Activated T-helper 2 cell treated with anti-CD3 and anti-CD28 coated beads, Interferon-gamma antibody, Interleukin-2, Interleukin-4, amounts not matched to agents 10 μg/mL and 5 μg/mL and 100 μg/mL, durations not matched to agents 14 hours and 24 hours and 36 hours (primary cell): ENCODE measurements at regions not wholly inside any gene's neighbourhood (a gene's known extent, or its start where the extent isn't known, plus 50 kb on each side); places are given as distances from the start of the nearest gene placed in this dataset.

ENCODE experiments used
- DNase-seq: peaks from one replicate; pipeline ENCODE4 v3.0.0; 2021; ENCODE audit warnings: low spot score
- H3K27ac Mint-ChIP-seq: one replicate; pipeline ENCODE4 v1.8.0; 2021; ENCODE audit warnings: mixed read lengths
- H3K27me3 Mint-ChIP-seq: one replicate; pipeline ENCODE4 v1.8.0; 2021; ENCODE audit warnings: low read depth, mixed read lengths
- H3K36me3 Mint-ChIP-seq: one replicate; pipeline ENCODE4 v1.8.0; 2021; ENCODE audit warnings: low read depth, mixed read lengths
- H3K4me1 Mint-ChIP-seq: one replicate; pipeline ENCODE4 v1.8.0; 2021; ENCODE audit warnings: low read depth, mixed read lengths
- H3K4me3 Mint-ChIP-seq: one replicate; pipeline ENCODE4 v1.8.0; 2021; ENCODE audit warnings: low read depth, mild to moderate bottlenecking, moderate library complexity, mixed read lengths
- H3K9me3 Mint-ChIP-seq: one replicate; pipeline ENCODE4 v1.8.0; 2021; ENCODE audit warnings: mixed read lengths
- intact Hi-C: fragments of 100-400 bp; cut with micrococcal nuclease; formaldehyde crosslinking; loops from one replicate; pipeline ENCODE4 v1.15.1; 2023

DNA sequence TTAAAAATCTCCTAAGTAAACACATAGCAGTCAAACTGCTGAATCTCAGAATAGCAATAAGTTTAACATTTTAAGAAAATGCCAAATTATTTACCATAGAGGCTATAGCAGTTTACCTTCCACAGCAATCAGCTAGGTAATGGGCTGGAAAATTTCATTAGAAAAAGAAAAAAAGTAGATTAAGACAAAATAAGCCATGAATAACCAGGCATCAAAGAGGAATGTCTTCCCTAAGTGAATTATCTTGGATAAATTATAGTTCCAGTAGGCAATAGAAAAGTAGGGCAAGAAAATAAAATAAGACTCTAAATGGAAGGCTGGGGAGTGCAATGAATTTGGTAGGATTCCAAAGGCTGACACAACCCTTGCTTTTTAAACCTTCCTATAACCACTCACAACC lies 722.8 kb downstream of the TRAM1L1 start:
- Mint-ChIP-seq H3K4me3 (no peak overlapping the region), H3K4me1 (no peaks in the 10 kb centered on the region), H3K9me3 (no peaks in the 10 kb centered on the region), H3K36me3 (no peaks in the 10 kb centered on the region), H3K27ac (no peak overlapping the region), H3K27me3 (no peaks in the 10 kb centered on the region)
- no peak for DNase-seq
- intact Hi-C loops: no loop called here

DNA sequence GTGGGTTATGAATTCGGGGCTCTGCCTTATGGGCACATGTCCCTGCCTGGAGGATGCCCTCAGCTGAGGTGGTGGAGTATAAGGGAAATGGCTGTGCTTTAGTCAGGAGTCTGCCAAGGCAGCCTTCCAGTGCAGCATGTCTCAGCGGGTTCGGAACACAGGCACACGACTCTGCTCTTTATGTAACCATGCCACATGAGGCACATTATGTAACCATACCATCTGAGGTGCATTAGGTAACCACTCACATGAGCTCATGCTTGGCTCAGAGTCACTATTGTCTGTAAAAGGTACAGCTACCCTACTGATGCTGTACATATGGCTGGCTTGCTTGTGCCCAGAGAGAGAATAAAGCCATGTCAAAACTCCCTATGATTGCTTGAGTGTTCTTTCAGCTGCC lies 723.6 kb downstream of the TRAM1L1 start:
- H3K4me3 Mint-ChIP-seq: no peak overlapping the region
- intact Hi-C loops: no loop called here
- H3K9me3 Mint-ChIP-seq: no peaks in the 10 kb centered on the region
- no peak for DNase-seq
- no peaks in the 10 kb centered on the region for H3K4me1 Mint-ChIP-seq
- no peaks in the 10 kb centered on the region for H3K27me3 Mint-ChIP-seq
- no peak overlapping the region for H3K27ac Mint-ChIP-seq
- H3K36me3 Mint-ChIP-seq: no peaks in the 10 kb centered on the region

DNA sequence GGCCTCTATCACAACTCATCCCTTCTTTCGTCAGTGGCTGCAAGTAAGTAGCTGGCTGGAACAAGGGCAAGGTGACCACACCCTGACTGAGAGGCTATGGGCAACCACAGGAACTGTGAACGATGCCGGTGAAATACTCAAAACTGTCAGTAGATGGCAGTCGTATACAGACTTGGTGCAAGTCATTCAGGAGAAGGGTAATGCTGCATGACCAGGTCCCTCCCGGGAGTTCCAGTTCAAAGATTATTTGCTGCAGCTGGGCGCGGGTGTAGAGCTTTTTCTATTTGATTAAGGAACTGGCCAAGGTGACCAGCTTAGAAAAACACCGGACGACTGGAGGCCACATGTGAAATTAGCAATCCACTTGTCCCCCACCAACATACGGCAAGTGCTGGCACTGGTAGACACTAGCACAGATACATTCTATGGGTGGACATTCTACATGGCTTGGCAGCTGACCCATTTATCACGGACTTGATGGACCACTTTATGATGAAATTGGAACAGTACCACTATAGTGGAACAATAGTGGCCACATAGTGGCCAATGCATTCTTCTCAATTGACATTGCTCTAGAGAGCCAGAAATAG lies 726.6 kb downstream of the TRAM1L1 start:
- H3K4me1 Mint-ChIP-seq: no peaks in the 10 kb centered on the region
- no peak overlapping the region for H3K4me3 Mint-ChIP-seq
- H3K36me3 Mint-ChIP-seq: no peaks in the 10 kb centered on the region
- no peaks in the 10 kb centered on the region for H3K9me3 Mint-ChIP-seq
- DNase-seq: peak; percentile 38
- no peak overlapping the region for H3K27ac Mint-ChIP-seq
- intact Hi-C loops: no loop called here
- H3K27me3 Mint-ChIP-seq: no peaks in the 10 kb centered on the region

DNA sequence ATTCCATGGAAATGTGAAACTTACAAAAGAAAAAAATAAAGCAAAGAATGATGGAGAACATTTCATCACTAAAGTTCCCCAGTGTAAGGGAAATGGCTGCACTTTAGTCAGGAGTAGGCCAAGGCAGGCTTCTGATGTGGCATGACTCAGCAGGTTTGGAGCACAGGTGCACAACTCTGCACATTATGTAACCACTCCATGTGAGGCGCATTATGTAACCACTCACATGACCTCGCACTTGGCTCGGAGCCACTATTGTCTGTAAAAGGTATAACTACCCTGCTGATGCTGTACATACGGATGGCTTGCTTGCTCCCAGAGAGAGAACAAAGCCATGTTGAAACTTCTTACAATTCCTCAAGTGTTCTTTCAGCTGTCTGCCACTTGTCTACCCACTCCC lies 727.6 kb downstream of the TRAM1L1 start:
- intact Hi-C loops: no loop called here
- Mint-ChIP-seq H3K27me3 (no peaks in the 10 kb centered on the region), H3K36me3 (no peaks in the 10 kb centered on the region), H3K27ac (no peak overlapping the region), H3K4me1 (no peaks in the 10 kb centered on the region), H3K4me3 (no peak overlapping the region), H3K9me3 (no peaks in the 10 kb centered on the region)
- DNase-seq: no peak

DNA sequence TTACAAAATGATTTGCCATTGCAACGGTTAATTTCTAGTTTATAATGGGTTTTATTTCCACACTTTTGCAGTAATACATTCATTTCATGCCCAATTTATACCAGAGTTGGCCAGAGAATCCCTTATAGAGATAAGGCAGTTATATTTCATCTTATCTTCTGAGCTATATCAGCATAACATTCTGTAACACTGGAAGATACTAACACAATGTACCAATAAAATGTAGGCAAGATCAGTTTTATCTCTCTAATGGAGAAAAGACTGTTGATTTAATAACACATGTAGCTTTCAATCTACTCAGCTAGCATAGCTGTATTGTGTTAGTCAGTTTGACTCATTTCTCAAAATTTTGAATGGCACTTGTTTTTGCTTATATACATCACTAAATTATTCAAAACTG lies 738.6 kb downstream of the TRAM1L1 start:
- Mint-ChIP-seq H3K27me3 (no peaks in the 10 kb centered on the region), H3K36me3 (no peaks in the 10 kb centered on the region), H3K9me3 (no peaks in the 10 kb centered on the region), H3K4me1 (no peaks in the 10 kb centered on the region), H3K27ac (no peak overlapping the region), H3K4me3 (no peak overlapping the region)
- intact Hi-C loops: no loop called here
- no peak for DNase-seq

DNA sequence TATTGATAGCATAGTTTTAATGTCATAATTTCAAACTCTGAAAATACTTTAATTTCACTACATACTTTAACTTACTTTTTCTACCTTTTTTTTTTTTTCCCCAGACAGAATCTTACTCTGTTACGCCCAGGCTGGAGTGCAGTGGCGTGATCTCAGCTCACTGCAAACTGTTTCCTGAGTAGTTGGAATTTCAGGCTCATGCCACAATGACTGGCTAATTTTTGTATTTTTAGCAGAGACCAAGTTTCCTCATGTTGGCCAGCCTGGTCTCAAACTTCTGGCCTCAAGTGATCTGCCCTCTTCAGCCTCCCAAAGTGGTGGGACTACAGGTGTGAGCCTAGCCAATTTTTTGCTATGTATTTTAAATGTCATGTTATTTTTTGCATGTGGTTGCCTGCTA lies 741.6 kb downstream of the TRAM1L1 start:
- Mint-ChIP-seq H3K27ac (no peak overlapping the region), H3K9me3 (no peaks in the 10 kb centered on the region), H3K4me3 (no peak overlapping the region), H3K27me3 (no peaks in the 10 kb centered on the region), H3K4me1 (no peaks in the 10 kb centered on the region), H3K36me3 (no peaks in the 10 kb centered on the region)
- intact Hi-C loops: no loop called here
- DNase-seq: no peak

DNA sequence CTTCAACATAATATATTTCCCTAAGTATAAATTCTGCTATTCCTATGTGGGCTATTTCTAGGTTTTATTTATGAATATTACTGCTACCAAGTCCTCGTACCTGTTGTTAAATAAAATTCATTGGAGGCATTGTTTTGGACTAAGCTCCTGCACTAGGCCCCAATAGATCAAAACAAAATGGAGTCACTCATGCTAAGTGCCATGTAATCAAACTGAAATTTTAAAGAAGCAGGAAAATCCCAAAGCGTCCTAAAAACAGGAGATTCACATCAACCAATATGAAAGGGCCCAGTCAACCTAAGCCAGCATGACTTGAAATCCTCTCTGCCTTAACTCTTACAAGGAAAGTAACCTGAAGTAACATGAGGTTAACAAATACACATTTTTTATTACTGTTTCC lies 743.2 kb downstream of the TRAM1L1 start:
- Mint-ChIP-seq H3K4me1 (no peaks in the 10 kb centered on the region), H3K27me3 (no peaks in the 10 kb centered on the region), H3K4me3 (no peak overlapping the region), H3K9me3 (no peaks in the 10 kb centered on the region), H3K27ac (no peak overlapping the region), H3K36me3 (no peaks in the 10 kb centered on the region)
- DNase-seq: no peak
- intact Hi-C loops: no loop called here

DNA sequence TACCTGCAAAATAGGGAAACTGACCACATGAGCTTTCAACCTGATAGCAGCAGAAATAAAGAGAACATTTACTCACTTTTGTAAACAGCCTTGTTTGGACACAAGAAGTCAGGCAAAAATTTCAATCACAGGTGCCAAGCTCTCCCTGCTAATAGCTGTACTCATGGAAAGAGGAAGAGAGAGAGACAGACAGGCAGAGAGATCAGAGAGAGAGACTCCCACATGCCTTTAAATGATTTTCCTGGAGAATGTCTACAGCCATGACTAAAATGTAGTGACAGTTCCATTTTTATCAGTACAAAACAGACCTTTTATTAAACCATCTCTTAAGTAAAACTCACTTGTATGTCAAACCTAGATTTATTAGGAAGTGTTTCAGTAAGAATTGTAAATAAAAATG lies 752.9 kb downstream of the TRAM1L1 start:
- Mint-ChIP-seq H3K27me3 (no peaks in the 10 kb centered on the region), H3K9me3 (no peaks in the 10 kb centered on the region), H3K4me3 (no peak overlapping the region), H3K36me3 (no peaks in the 10 kb centered on the region), H3K4me1 (no peaks in the 10 kb centered on the region), H3K27ac (no peak overlapping the region)
- no peak for DNase-seq
- intact Hi-C loops: no loop called here

DNA sequence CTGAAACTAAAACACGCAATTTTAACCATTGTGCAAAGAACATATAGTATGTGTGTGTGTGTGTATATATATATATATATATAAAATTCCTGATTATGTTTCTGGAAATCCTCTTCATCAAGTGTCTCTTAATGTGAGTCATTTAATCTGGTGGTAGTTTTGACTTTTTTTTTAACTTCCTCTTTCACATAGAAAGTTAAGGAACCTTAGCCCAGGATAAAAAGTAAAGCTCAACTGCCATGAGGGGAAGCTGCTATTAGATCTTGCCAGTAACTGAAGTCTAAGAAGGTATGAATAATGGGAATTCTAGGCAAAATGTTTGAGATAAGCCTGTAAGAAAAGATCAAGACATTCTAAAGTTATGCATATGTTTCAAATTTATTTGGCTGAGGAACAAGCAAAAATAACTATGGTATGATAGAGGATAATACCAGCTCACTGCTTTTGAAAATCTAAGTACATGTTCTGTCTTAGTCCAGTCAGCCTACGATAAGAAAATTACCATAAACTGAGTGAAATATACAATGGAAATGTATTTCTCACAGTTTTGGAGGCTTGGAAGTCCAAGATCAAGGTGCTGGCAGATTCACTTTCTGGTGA lies 757.0 kb downstream of the TRAM1L1 start:
- H3K27ac Mint-ChIP-seq: no peak overlapping the region
- H3K4me1 Mint-ChIP-seq: no peaks in the 10 kb centered on the region
- H3K36me3 Mint-ChIP-seq: no peaks in the 10 kb centered on the region
- no peaks in the 10 kb centered on the region for H3K9me3 Mint-ChIP-seq
- intact Hi-C loops: no loop called here
- no peak for DNase-seq
- no peak overlapping the region for H3K4me3 Mint-ChIP-seq
- no peaks in the 10 kb centered on the region for H3K27me3 Mint-ChIP-seq

DNA sequence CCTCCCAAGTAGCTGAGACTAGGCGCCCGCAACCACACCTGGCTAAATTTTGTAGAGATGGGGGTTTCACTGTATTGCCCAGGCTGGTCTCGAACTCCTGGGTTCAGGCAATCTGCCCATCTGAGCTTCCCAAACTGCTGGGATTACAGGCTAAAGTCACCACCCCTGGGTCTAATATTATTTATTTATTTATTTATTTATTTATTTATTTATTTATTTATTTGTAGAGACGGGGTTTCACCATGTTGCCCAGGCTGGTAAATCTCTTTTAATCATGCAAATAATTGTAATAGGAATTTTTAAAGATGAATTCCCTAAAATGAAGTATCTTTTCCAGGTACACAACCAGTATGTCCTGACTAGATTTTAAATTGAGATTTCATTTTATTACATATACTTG lies 761.8 kb downstream of the TRAM1L1 start:
- DNase-seq: no peak
- intact Hi-C loops: no loop called here
- Mint-ChIP-seq H3K27ac (no peak overlapping the region), H3K9me3 (no peaks in the 10 kb centered on the region), H3K4me1 (no peaks in the 10 kb centered on the region), H3K36me3 (no peaks in the 10 kb centered on the region), H3K4me3 (no peak overlapping the region), H3K27me3 (no peaks in the 10 kb centered on the region)

DNA sequence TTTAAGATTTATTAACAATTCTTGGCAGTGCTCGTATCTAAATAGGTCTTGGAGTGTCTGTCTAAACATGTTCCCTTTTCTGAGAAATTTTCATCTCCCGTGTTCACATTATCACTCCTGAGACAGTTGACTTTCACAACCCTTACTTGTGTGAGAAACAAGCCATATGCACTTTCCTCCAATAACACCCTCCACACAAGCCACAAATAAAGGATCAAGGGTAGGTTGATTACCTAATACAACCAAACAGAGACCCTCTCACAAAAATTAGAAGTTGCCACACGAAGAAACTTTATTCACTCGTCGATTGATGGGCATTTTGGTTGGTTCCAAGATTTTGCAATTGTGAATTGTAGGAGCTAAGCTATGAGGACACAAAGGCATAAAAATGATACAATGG lies 763.9 kb downstream of the TRAM1L1 start:
- no peak overlapping the region for H3K27ac Mint-ChIP-seq
- H3K4me1 Mint-ChIP-seq: no peaks in the 10 kb centered on the region
- no peaks in the 10 kb centered on the region for H3K27me3 Mint-ChIP-seq
- DNase-seq: no peak
- H3K36me3 Mint-ChIP-seq: no peaks in the 10 kb centered on the region
- intact Hi-C loops: no loop called here
- H3K4me3 Mint-ChIP-seq: no peak overlapping the region
- no peaks in the 10 kb centered on the region for H3K9me3 Mint-ChIP-seq

DNA sequence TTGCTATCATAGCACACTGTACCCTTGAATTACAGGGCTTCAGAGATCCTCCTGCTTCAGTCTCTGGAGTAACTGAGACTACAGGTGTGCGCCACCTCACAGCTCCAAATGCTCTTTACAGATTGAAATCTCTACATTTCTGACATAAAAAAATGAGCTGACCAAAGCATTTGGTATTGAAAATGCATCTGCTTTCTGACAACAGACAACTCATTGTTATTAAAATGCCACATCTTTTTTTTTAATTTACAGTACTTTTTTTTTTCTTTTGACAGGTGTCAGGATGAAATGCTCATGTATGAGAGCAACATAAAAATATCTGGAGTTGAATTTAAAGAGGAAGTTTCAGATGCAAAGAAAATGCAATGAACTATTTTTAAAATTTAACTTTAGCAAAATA lies 764.5 kb downstream of the TRAM1L1 start:
- Mint-ChIP-seq H3K36me3 (no peaks in the 10 kb centered on the region), H3K9me3 (no peaks in the 10 kb centered on the region), H3K4me1 (no peaks in the 10 kb centered on the region), H3K27ac (no peak overlapping the region), H3K27me3 (no peaks in the 10 kb centered on the region), H3K4me3 (no peak overlapping the region)
- intact Hi-C loops: no loop called here
- DNase-seq: no peak

DNA sequence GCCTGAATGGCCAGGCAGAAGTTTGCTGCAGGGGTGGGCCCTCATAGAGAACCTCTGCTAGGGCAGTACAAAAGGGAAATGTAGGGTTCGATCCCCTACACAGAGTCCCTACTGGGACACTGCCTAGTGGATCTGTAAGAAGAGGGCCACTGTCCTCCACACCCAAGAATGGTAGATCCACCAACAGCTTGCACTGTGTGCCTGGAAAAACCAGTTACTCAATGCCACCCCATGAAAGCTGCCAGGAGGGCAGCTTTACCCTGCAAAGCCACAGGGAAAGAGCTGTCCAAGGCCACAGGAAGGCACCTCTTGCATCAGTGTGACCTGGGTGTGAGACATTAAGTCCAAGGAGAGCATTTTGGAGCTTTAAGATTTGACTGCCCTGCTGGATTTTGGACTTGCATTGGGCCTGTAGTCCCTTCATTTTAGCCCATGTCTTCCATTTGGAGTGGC lies 781.6 kb downstream of the TRAM1L1 start:
- H3K9me3 Mint-ChIP-seq: no peaks in the 10 kb centered on the region
- H3K27ac Mint-ChIP-seq: no peak overlapping the region
- no peak overlapping the region for H3K4me3 Mint-ChIP-seq
- H3K27me3 Mint-ChIP-seq: no peaks in the 10 kb centered on the region
- no peak for DNase-seq
- intact Hi-C loops: no loop called here
- no peaks in the 10 kb centered on the region for H3K36me3 Mint-ChIP-seq
- no peaks in the 10 kb centered on the region for H3K4me1 Mint-ChIP-seq
